Ascending aorta (tissue), 2 donors: ENCODE measurements at regions not wholly inside any gene's neighbourhood (a gene's known extent, or its start where the extent isn't known, plus 50 kb on each side); places are given as distances from the start of the nearest gene placed in this dataset.
"Not testable (repeated sequence)": the region's sequence is repeated elsewhere in the genome, so short reads cannot be mapped to it uniquely, and the experiment has no call there.

Experiments
- DNase-seq, 2 donors: peaks; one replicate each; pipeline ENCODE4 v3.0.0-alpha.2; 2019; ENCODE audit warnings: low spot score in 2 of 2
- H3K27ac ChIP-seq, 2 donors: fragments of 200-600 bp; sonication (generic); one replicate each; pipeline ENCODE4 v1.5.1; 2016 to 2017; ENCODE audit warnings: mild to moderate bottlenecking in 1 of 2
- H3K27me3 ChIP-seq: fragments of 200-600 bp; sonication (generic); one replicate; pipeline ENCODE4 v1.5.1; 2017
- H3K36me3 ChIP-seq, 2 donors: fragments of 200-600 bp; sonication (generic); one replicate each; pipeline ENCODE4 v1.5.1; 2016
- H3K4me1 ChIP-seq, 2 donors: fragments of 200-600 bp; sonication (generic); one replicate each; pipeline ENCODE4 v1.5.1; 2016 to 2017; ENCODE audit warnings: mild to moderate bottlenecking in 1 of 2
- H3K4me3 ChIP-seq, 2 donors: fragments of 200-600 bp; sonication (generic); one replicate each; pipeline ENCODE4 v1.5.1; 2016 to 2017; ENCODE audit warnings: mild to moderate bottlenecking in 1 of 2
- H3K9me3 ChIP-seq, 2 donors: fragments of 200-600 bp; sonication (generic); one replicate each; pipeline ENCODE4 v1.5.1; 2016
- CTCF ChIP-seq, 3 experiments: fragments of 200-600 bp in 2 of 3; fragments of 450-650 bp in 1 of 3; sonication (generic) in 2 of 3; IDR thresholded peaks; one replicate each; pipeline ENCODE4 v1.5.1; 2016 to 2019; ENCODE audit warnings: antibody characterized with exemption in 3 of 3, mild to moderate bottlenecking in 1 of 3, moderate library complexity in 1 of 3
- intact Hi-C: fragments of 100-400 bp; cut with DNase I; formaldehyde crosslinking; loops from one replicate; pipeline ENCODE4 v1.15.1; 2023

- no peaks in the 10 kb centered on the region for H3K27me3 ChIP-seq
- no peak for TF ChIP-seq CTCF (IDR thresholded peaks at IDR 0.05)
- no peak overlapping the region for H3K4me3 ChIP-seq
- H3K27ac ChIP-seq: no peak overlapping the region
- intact Hi-C loops: no loop called here
- peaks cover 0 to 9% of the 10 kb centered on the region in 2 donors for H3K36me3 ChIP-seq
- no peaks in the 10 kb centered on the region for H3K9me3 ChIP-seq
- H3K4me1 ChIP-seq: no peaks in the 10 kb centered on the region
- DNase-seq: no peak
Observed at GRCh38 chr6:34646714-34647113, 49.9 kb downstream of the ILRUN start.

GRCh38 chr6:34645627-34646026, 50.9 kb downstream of the ILRUN start:
- no peak for TF ChIP-seq CTCF (IDR thresholded peaks at IDR 0.05)
- H3K9me3 ChIP-seq: no peaks in the 10 kb centered on the region
- no peaks in the 10 kb centered on the region for H3K27me3 ChIP-seq
- no peak for DNase-seq
- peaks cover 0 to 9% of the 10 kb centered on the region in 2 donors for H3K36me3 ChIP-seq
- H3K4me3 ChIP-seq: no peak overlapping the region
- H3K4me1 ChIP-seq: no peaks in the 10 kb centered on the region
- no peak overlapping the region for H3K27ac ChIP-seq
- intact Hi-C loops: no loop called here

- intact Hi-C loops: no loop called here
Observed at GRCh38 chr6:34644716-34645115, 51.9 kb downstream of the ILRUN start.

GRCh38 chr6:34642427-34642826, 54.1 kb downstream of the ILRUN start:
- no peak for TF ChIP-seq CTCF (IDR thresholded peaks at IDR 0.05)
- Histone ChIP-seq H3K27ac (no peak overlapping the region), H3K36me3 (peaks cover 0 to 9% of the 10 kb centered on the region in 2 donors)

More at GRCh38 chr6:34644716-34645115, 51.9 kb downstream of the ILRUN start:
- TF ChIP-seq CTCF (IDR thresholded peaks at IDR 0.05): no peak
- Histone ChIP-seq H3K27ac (no peak overlapping the region), H3K4me3 (no peak overlapping the region), H3K27me3 (no peaks in the 10 kb centered on the region), H3K36me3 (peaks cover 0 to 9% of the 10 kb centered on the region in 2 donors), H3K9me3 (no peaks in the 10 kb centered on the region), H3K4me1 (no peaks in the 10 kb centered on the region)
- DNase-seq: no peak

GRCh38 chr6:34640074-34640849, 56.3 kb downstream of the ILRUN start:
- H3K4me1 ChIP-seq, H3K27me3 ChIP-seq, intact Hi-C loops, H3K36me3 ChIP-seq, DNase-seq, H3K27ac ChIP-seq, H3K4me3 ChIP-seq, H3K9me3 ChIP-seq: not testable (repeated sequence)

More at GRCh38 chr6:34642427-34642826, 54.1 kb downstream of the ILRUN start:
- H3K4me1 ChIP-seq: no peaks in the 10 kb centered on the region
- intact Hi-C loops: no loop called here
- no peak overlapping the region for H3K4me3 ChIP-seq
- H3K27me3 ChIP-seq: no peaks in the 10 kb centered on the region
- no peak for DNase-seq
- no peaks in the 10 kb centered on the region for H3K9me3 ChIP-seq

GRCh38 chr6:34638834-34639736, 57.5 kb downstream of the ILRUN start:
- Histone ChIP-seq H3K9me3 (no peaks in the 10 kb centered on the region), H3K27me3 (no peaks in the 10 kb centered on the region), H3K4me1 (no peaks in the 10 kb centered on the region), H3K4me3 (no peak overlapping the region), H3K36me3 (no peaks in the 10 kb centered on the region), H3K27ac (no peak overlapping the region)
- TF ChIP-seq CTCF (IDR thresholded peaks at IDR 0.05): no peak
- intact Hi-C loops: no loop called here
- DNase-seq: no peak
